Peyer's patch (tissue), 4 donors: ENCODE measurements at regions not wholly inside any gene's neighbourhood (a gene's known extent, or its start where the extent isn't known, plus 50 kb on each side); places are given as distances from the start of the nearest gene placed in this dataset.

Experiments used
- DNase-seq, 3 donors: peaks; one replicate each; pipeline ENCODE4 v3.0.0-alpha.2; 2017 to 2019
- H3K27ac ChIP-seq, 4 donors: fragments of 200-600 bp; sonication (generic); one replicate each; pipeline ENCODE4 v1.5.1; 2016 to 2019
- H3K27me3 ChIP-seq, 2 donors: fragments of 200-600 bp; sonication (generic); one replicate each; pipeline ENCODE4 v1.5.1; 2019
- H3K36me3 ChIP-seq, 3 donors: fragments of 200-600 bp; sonication (generic); one replicate each; pipeline ENCODE4 v1.5.1; 2016 to 2019
- H3K4me1 ChIP-seq, 4 donors: fragments of 200-600 bp; sonication (generic); one replicate each; pipeline ENCODE4 v1.5.1; 2016 to 2019
- H3K4me3 ChIP-seq, 4 donors: fragments of 200-600 bp; sonication (generic); 1 replicate in 3 of 4; 2 replicates in 1 of 4; pipeline ENCODE4 v1.5.1; 2016 to 2019; ENCODE audit warnings: mild to moderate bottlenecking in 1 of 4
- H3K9me3 ChIP-seq, 4 donors: fragments of 200-600 bp; sonication (generic); one replicate each; pipeline ENCODE4 v1.5.1; 2016 to 2019; ENCODE audit warnings: mild to moderate bottlenecking in 1 of 4
- CTCF ChIP-seq, 6 experiments: fragments of 450-650 bp in 4 of 6; fragments of 200-600 bp in 2 of 6; sonication (generic) in 1 of 6; IDR thresholded peaks; one replicate each; pipeline ENCODE4 v1.5.1; 2017 to 2019; ENCODE audit warnings: antibody characterized with exemption in 6 of 6, mild to moderate bottlenecking in 3 of 6, moderate library complexity in 1 of 6
- POLR2A ChIP-seq, 2 donors: fragments of 450-650 bp; IDR thresholded peaks; one replicate each; pipeline ENCODE4 v1.5.1; 2017; ENCODE audit warnings: antibody characterized with exemption in 2 of 2, mild to moderate bottlenecking in 2 of 2, moderate library complexity in 2 of 2

DNA sequence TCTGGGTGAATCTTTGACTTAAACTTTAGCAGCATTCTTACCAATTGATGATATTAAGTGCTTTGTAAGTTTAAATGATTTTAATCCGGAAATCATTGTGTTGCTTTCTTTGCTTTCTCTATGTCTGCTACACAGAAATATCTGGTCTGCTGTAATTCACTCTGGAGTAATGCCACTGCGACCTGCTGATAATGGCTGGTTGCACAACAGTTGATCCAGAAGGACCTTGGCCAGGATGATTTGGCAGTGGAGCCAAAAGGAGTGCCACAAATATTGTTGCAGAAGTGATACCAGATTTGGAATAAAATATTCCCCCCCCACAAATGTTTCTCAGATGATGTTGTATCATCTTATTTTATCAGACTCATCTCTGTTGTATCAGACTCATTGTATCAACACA is 2063.9 kb downstream of the MRPL39 start:
- Histone ChIP-seq H3K9me3 (no peaks in the 10 kb centered on the region), H3K4me3 (no peak overlapping the region), H3K27me3 (no peaks in the 10 kb centered on the region), H3K27ac (no peak overlapping the region), H3K36me3 (no peaks in the 10 kb centered on the region), H3K4me1 (no peaks in the 10 kb centered on the region)
- TF ChIP-seq POLR2A (IDR thresholded peaks at IDR 0.05) (no peak), CTCF (IDR thresholded peaks at IDR 0.05) (no peak)
- DNase-seq, result no peak

GRCh38 chr21:23542097-23542496 is 2065.2 kb downstream of the MRPL39 start:
- Histone ChIP-seq H3K36me3 (no peaks in the 10 kb centered on the region), H3K4me3 (no peak overlapping the region), H3K4me1 (no peaks in the 10 kb centered on the region), H3K9me3 (no peaks in the 10 kb centered on the region), H3K27me3 (no peaks in the 10 kb centered on the region), H3K27ac (no peak overlapping the region)
- TF ChIP-seq CTCF (IDR thresholded peaks at IDR 0.05) (no peak), POLR2A (IDR thresholded peaks at IDR 0.05) (no peak)
- DNase-seq, result no peak

DNA sequence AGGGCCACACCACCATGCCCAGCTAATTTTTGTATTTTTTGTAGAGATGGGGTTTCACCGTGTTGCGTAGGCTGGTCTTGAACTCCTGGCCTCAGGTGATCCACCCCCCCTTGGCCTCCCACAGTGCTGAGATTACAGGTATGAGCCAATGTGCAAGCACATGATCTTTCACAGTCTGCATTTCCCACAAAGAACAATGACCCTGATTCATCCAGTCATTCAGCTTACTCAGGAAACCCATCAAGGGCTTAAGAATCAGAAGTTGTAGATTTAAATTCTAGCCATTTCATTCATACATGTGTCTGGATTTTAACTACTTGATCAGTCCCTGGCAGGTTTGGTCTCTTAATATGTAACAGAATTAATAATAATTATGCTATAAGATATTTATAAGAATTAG is 2065.7 kb downstream of the MRPL39 start:
- Histone ChIP-seq H3K36me3 (no peaks in the 10 kb centered on the region), H3K27ac (no peak overlapping the region), H3K4me1 (no peaks in the 10 kb centered on the region), H3K9me3 (no peaks in the 10 kb centered on the region), H3K27me3 (no peaks in the 10 kb centered on the region), H3K4me3 (no peak overlapping the region)
- no peak for DNase-seq
- TF ChIP-seq CTCF (IDR thresholded peaks at IDR 0.05) (no peak), POLR2A (IDR thresholded peaks at IDR 0.05) (no peak)

DNA sequence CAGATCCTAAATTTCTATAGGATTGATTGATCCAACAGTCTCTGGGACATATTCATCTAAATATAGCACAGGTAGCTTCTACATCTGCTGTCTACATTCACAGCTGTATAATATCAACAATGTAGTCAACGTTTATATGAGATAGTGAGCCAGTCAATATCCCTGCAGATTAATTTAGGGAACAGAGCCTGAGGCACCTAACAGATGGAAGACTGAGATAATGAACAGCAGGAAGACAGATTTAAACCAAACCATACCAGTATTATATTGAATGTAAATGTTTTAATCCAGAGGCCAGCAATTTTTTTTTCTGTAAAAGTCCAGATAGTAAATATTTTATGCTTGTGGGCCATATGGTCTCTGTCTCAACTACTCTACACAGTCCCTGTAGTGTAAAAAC is 2072.4 kb downstream of the MRPL39 start:
- DNase-seq, result no peak
- Histone ChIP-seq H3K4me1 (no peaks in the 10 kb centered on the region), H3K27me3 (no peaks in the 10 kb centered on the region), H3K36me3 (no peaks in the 10 kb centered on the region), H3K4me3 (no peak overlapping the region), H3K27ac (no peak overlapping the region), H3K9me3 (peaks cover 0 to 2% (median 0%) of the 10 kb centered on the region in 4 donors)
- TF ChIP-seq CTCF (IDR thresholded peaks at IDR 0.05), result no peak
- TF ChIP-seq POLR2A (IDR thresholded peaks at IDR 0.05), result no peak

- Histone ChIP-seq H3K27me3 (no peaks in the 10 kb centered on the region), H3K36me3 (no peaks in the 10 kb centered on the region), H3K9me3 (peaks cover 0 to 2% (median 0%) of the 10 kb centered on the region in 4 donors), H3K4me3 (no peak overlapping the region), H3K27ac (no peak overlapping the region), H3K4me1 (no peaks in the 10 kb centered on the region)
- no peak for TF ChIP-seq CTCF (IDR thresholded peaks at IDR 0.05)
- TF ChIP-seq POLR2A (IDR thresholded peaks at IDR 0.05), result no peak
- no peak for DNase-seq
Observed at GRCh38 chr21:23531444-23531843, 2075.8 kb downstream of the MRPL39 start.

- H3K27ac ChIP-seq, result no peak overlapping the region
- no peak overlapping the region for H3K4me3 ChIP-seq
- no peaks in the 10 kb centered on the region for H3K27me3 ChIP-seq
- no peak for DNase-seq
- TF ChIP-seq POLR2A (IDR thresholded peaks at IDR 0.05), result no peak
- no peaks in the 10 kb centered on the region for H3K9me3 ChIP-seq
- no peaks in the 10 kb centered on the region for H3K4me1 ChIP-seq
- H3K36me3 ChIP-seq, result no peaks in the 10 kb centered on the region
Observed at GRCh38 chr21:23524685-23525084, 2082.6 kb downstream of the MRPL39 start.
